Fibroblast of lung (primary cell): ENCODE measurements at regions not wholly inside any gene's neighbourhood (a gene's known extent, or its start where the extent isn't known, plus 50 kb on each side); places are given as distances from the start of the nearest gene placed in this dataset.

Source experiments
- EZH2 ChIP-seq: IDR thresholded peaks from 2 replicates; pipeline ENCODE4 v1.5.1; 2012; ENCODE audit warnings: low read length, control low read depth, mild to moderate bottlenecking; ENCODE audit errors: missing control alignments
- TF ChIP-seq, protein P1 (sequence below), 2 donors: IDR thresholded peaks in 1 of 2; conservative IDR thresholded peaks in 1 of 2; 1 replicate in 1 of 2; 2 replicates in 1 of 2; pipeline ENCODE4 v1.5.1; 2011 to 2012; ENCODE audit warnings: low read length in 2 of 2, control low read depth in 1 of 2, inconsistent platforms in 1 of 2, low read depth in 1 of 2, mild to moderate bottlenecking in 1 of 2

DNA sequence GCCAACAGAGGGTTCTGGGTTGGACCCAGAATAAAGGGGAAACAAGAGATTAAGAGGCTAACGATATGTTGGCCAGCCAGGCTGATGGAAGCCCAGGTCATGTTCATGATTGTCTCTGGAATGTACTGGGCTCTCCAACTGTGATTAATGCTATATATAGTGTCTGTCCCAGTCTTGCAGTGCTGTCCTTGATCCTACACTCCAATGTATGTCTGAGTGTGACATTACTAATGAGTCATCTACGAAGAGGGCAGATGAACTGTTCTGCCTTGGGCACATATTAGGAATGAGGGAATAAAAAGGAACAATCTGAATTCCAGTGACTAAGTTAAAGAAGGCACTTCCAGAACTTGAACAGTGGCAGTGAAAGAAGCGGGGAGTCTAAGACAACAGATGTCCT is 142.1 kb downstream of the PDGFRA start:
- TF ChIP-seq, protein P1, sequence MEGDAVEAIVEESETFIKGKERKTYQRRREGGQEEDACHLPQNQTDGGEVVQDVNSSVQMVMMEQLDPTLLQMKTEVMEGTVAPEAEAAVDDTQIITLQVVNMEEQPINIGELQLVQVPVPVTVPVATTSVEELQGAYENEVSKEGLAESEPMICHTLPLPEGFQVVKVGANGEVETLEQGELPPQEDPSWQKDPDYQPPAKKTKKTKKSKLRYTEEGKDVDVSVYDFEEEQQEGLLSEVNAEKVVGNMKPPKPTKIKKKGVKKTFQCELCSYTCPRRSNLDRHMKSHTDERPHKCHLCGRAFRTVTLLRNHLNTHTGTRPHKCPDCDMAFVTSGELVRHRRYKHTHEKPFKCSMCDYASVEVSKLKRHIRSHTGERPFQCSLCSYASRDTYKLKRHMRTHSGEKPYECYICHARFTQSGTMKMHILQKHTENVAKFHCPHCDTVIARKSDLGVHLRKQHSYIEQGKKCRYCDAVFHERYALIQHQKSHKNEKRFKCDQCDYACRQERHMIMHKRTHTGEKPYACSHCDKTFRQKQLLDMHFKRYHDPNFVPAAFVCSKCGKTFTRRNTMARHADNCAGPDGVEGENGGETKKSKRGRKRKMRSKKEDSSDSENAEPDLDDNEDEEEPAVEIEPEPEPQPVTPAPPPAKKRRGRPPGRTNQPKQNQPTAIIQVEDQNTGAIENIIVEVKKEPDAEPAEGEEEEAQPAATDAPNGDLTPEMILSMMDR (conservative IDR thresholded peaks at IDR 0.05 in 1 of 2, IDR thresholded peaks at IDR 0.05 in 1 of 2; ENCODE audit: low read depth in 1 of 2, low read length in 2 of 2), result no peak
- TF ChIP-seq EZH2, result no peak
